GM12892 (cell line): ENCODE measurements at regions not wholly inside any gene's neighbourhood (a gene's known extent, or its start where the extent isn't known, plus 50 kb on each side); places are given as distances from the start of the nearest gene placed in this dataset.

Experiments used
- POLR2A ChIP-seq: IDR thresholded peaks from 2 replicates; pipeline ENCODE4 v1.6.1; 2011; ENCODE audit warnings: low read depth, low read length, control low read depth
- POLR2AphosphoS5 ChIP-seq: IDR thresholded peaks from 2 replicates; pipeline ENCODE4 v1.6.1; 2011; ENCODE audit warnings: low read depth, low read length, control low read depth

- TF ChIP-seq POLR2A (no peak), POLR2AphosphoS5 (no peak)
These were observed 247.0 kb upstream of the ECI2 start for GRCh38 chr6:4382362-4382853.
